Panc1 (cell line): ENCODE measurements at regions not wholly inside any gene's neighbourhood (a gene's known extent, or its start where the extent isn't known, plus 50 kb on each side); places are given as distances from the start of the nearest gene placed in this dataset.

Source experiments
- ATAC-seq: fragments of 200-7000 bp; cut with Tn5 transposase; 2 replicates; pipeline ENCODE4 v1.9.1; 2020; ENCODE audit warnings: mild to moderate bottlenecking, moderate library complexity
- BruUV-seq: library from RNA; stranded (reverse); fragments of 400-500 nt; replicated peaks from 2 replicates; lab custom pipeline; 2021; lab: Mats Ljungman, UMichigan
- CTCF ChIA-PET: fragments of 300-600 bp; sonication (Branson Sonifier 250); formaldehyde crosslinking; loops from one replicate; lab custom pipeline; 2022; ENCODE audit warnings: antibody characterized with exemption; lab: Charles Lee
- POLR2A ChIA-PET: fragments of 300-600 bp; sonication (Branson Sonifier 250); formaldehyde crosslinking; loops from one replicate; lab custom pipeline; 2022; ENCODE audit warnings: antibody characterized with exemption; lab: Charles Lee
- DNase-seq: peaks from one replicate; pipeline ENCODE4 v3.0.0-alpha.2; 2010; ENCODE audit warnings: low read depth, low spot score
- H3K27ac ChIP-seq: 2 replicates; pipeline ENCODE4 v1.5.1; 2011; ENCODE audit warnings: mild to moderate bottlenecking, low read length, inconsistent platforms
- H3K27me3 ChIP-seq: fragments of 200-500 bp; sonication (Bioruptor generic); 2 replicates; pipeline ENCODE4 v1.6.0; 2014; ENCODE audit warnings: low read length, inconsistent platforms; ENCODE audit not compliant: control insufficient read depth, insufficient read depth
- H3K36me3 ChIP-seq: fragments of 200-500 bp; sonication (Bioruptor generic); 2 replicates; pipeline ENCODE4 v1.5.1; 2014; ENCODE audit warnings: inconsistent platforms, mild to moderate bottlenecking, low read length, moderate library complexity; ENCODE audit not compliant: control insufficient read depth, insufficient read depth
- H3K4me1 ChIP-seq: 2 replicates; pipeline ENCODE4 v1.5.1; 2011; ENCODE audit warnings: inconsistent platforms, mild to moderate bottlenecking, low read length, moderate library complexity; ENCODE audit not compliant: control insufficient read depth, insufficient read depth
- H3K4me3 ChIP-seq, 2 experiments: 2 replicates each; pipeline ENCODE4 v1.5.1; 2011 to 2012; ENCODE audit warnings: low read depth in 2 of 2, low read length in 2 of 2, mild to moderate bottlenecking in 2 of 2, inconsistent platforms in 1 of 2, moderate library complexity in 1 of 2
- H3K9me3 ChIP-seq: fragments of 200-500 bp; sonication (Bioruptor generic); 2 replicates; pipeline ENCODE4 v1.5.1; 2014; ENCODE audit warnings: low read depth, mild to moderate bottlenecking, inconsistent platforms, low read length, moderate library complexity; ENCODE audit not compliant: control insufficient read depth, insufficient read depth
- POLR2AphosphoS5 ChIP-seq: IDR thresholded peaks from 2 replicates; pipeline ENCODE4 v1.6.1; 2012; ENCODE audit warnings: mild to moderate bottlenecking, low read depth, low read length, moderate library complexity
- SIN3A ChIP-seq: IDR thresholded peaks from 2 replicates; pipeline ENCODE4 v1.6.1; 2012; ENCODE audit warnings: low read depth, mild to moderate bottlenecking, low read length, moderate library complexity, borderline replicate concordance; ENCODE audit not compliant: insufficient read depth
- TCF7L2 ChIP-seq: IDR thresholded peaks from 2 replicates; pipeline ENCODE4 v1.6.1; 2011; ENCODE audit warnings: mild to moderate bottlenecking, low read depth, low read length, inconsistent platforms
- in situ Hi-C: cut with HindIII; loops from 2 replicates; pipeline ENCODE4 v1.10.0; 2016; ENCODE audit warnings: low sequenced_read_pairs, low pct_unique_long_range_greater_than_20kb
- intact Hi-C: fragments of 100-400 bp; cut with micrococcal nuclease; formaldehyde crosslinking; loops from one replicate; pipeline ENCODE4 v1.10.0; 2022; ENCODE audit not compliant: unreplicated experiment
- TF ChIP-seq, protein P1 (sequence below), 2 experiments: IDR thresholded peaks; 2 replicates each; pipeline ENCODE4 v1.6.1; 2011 to 2012; ENCODE audit warnings: low read depth in 2 of 2, control low read depth in 1 of 2, low read length in 1 of 2, mild to moderate bottlenecking in 1 of 2, moderate library complexity in 1 of 2; ENCODE audit not compliant: insufficient read depth in 1 of 2
- TF ChIP-seq, protein P2 (sequence below): fragments of 450-650 bp; IDR thresholded peaks from 2 replicates; pipeline ENCODE4 v1.5.1; 2017; ENCODE audit warnings: mild to moderate bottlenecking

DNA sequence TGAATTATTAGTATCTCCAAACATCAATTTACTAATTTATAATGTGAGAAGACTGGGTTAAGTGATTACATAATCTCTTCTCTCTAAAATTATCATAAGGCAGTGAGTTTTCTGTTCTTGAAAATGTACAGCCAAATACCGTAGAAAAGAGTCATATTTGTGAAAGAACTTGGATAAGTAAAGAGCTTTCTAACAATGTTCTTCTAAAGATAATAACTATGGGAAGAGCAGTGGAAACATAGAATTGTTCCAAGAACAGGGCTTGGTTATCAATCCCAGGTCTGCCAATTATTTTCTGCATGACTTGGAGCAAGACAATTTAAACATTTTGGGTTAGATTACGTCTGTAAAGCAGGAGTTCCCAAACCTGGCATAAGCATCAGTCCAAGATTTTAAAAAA lies 198.1 kb upstream of the SGK1 start:
- POLR2A ChIA-PET = no interaction called here
- H3K27ac ChIP-seq = no peak overlapping the region
- peaks cover 6% of the 10 kb centered on the region; the same call in 1 of the 2 replicates for H3K4me1 ChIP-seq
- CTCF ChIA-PET = no interaction called here
- intact Hi-C loops = no loop called here
- in situ Hi-C loops = no loop called here
- ATAC-seq (no peak), DNase-seq (no peak)
- no peaks in the 10 kb centered on the region for H3K27me3 ChIP-seq
- no TSS peak for BruUV-seq
- no peaks in the 10 kb centered on the region for H3K36me3 ChIP-seq
- no peak for TF ChIP-seq TCF7L2
- no peak for TF ChIP-seq POLR2AphosphoS5
- no peak overlapping the region for H3K4me3 ChIP-seq
- no peaks in the 10 kb centered on the region for H3K9me3 ChIP-seq

DNA sequence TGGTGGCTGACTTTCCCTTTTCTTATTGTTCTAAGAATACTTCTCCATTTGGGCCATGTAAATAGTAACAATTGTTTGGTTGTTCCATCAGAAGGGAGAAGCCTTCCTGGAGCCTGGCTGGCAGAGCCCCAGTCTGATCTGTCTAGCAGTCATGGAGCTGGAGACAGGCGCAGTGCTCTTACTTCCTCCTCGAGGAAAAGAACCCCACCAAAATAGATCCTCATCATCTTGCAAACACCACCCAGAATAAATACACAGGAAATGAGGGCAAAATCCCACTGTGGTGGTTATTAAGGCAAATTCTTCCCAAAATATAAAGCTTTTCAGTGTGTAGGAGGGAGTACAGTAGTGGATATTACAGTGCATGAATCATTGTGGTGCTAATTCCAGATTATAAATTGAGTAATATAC lies 195.1 kb upstream of the SGK1 start:
- ChIA-PET POLR2A (no interaction called here), CTCF (no interaction called here)
- H3K4me3 ChIP-seq = no peak overlapping the region
- H3K9me3 ChIP-seq = no peaks in the 10 kb centered on the region
- no TSS peak for BruUV-seq
- intact Hi-C loops (no loop called here), in situ Hi-C loops (no loop called here)
- 0 out of 2 replicates have a peak, but pooled peaks cover 6% of the 10 kb centered on the region for H3K4me1 ChIP-seq
- TF ChIP-seq, protein P1, sequence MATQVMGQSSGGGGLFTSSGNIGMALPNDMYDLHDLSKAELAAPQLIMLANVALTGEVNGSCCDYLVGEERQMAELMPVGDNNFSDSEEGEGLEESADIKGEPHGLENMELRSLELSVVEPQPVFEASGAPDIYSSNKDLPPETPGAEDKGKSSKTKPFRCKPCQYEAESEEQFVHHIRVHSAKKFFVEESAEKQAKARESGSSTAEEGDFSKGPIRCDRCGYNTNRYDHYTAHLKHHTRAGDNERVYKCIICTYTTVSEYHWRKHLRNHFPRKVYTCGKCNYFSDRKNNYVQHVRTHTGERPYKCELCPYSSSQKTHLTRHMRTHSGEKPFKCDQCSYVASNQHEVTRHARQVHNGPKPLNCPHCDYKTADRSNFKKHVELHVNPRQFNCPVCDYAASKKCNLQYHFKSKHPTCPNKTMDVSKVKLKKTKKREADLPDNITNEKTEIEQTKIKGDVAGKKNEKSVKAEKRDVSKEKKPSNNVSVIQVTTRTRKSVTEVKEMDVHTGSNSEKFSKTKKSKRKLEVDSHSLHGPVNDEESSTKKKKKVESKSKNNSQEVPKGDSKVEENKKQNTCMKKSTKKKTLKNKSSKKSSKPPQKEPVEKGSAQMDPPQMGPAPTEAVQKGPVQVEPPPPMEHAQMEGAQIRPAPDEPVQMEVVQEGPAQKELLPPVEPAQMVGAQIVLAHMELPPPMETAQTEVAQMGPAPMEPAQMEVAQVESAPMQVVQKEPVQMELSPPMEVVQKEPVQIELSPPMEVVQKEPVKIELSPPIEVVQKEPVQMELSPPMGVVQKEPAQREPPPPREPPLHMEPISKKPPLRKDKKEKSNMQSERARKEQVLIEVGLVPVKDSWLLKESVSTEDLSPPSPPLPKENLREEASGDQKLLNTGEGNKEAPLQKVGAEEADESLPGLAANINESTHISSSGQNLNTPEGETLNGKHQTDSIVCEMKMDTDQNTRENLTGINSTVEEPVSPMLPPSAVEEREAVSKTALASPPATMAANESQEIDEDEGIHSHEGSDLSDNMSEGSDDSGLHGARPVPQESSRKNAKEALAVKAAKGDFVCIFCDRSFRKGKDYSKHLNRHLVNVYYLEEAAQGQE (IDR thresholded peaks at IDR 0.05; ENCODE audit: insufficient read depth in 1 of 2, low read depth in 2 of 2, low read length in 1 of 2) = no peak
- TF ChIP-seq, protein P2, sequence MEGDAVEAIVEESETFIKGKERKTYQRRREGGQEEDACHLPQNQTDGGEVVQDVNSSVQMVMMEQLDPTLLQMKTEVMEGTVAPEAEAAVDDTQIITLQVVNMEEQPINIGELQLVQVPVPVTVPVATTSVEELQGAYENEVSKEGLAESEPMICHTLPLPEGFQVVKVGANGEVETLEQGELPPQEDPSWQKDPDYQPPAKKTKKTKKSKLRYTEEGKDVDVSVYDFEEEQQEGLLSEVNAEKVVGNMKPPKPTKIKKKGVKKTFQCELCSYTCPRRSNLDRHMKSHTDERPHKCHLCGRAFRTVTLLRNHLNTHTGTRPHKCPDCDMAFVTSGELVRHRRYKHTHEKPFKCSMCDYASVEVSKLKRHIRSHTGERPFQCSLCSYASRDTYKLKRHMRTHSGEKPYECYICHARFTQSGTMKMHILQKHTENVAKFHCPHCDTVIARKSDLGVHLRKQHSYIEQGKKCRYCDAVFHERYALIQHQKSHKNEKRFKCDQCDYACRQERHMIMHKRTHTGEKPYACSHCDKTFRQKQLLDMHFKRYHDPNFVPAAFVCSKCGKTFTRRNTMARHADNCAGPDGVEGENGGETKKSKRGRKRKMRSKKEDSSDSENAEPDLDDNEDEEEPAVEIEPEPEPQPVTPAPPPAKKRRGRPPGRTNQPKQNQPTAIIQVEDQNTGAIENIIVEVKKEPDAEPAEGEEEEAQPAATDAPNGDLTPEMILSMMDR = no peak
- TF ChIP-seq TCF7L2 (no peak), SIN3A (no peak), POLR2AphosphoS5 (no peak)
- no peaks in the 10 kb centered on the region for H3K27me3 ChIP-seq
- H3K27ac ChIP-seq = no peak overlapping the region
- no peaks in the 10 kb centered on the region for H3K36me3 ChIP-seq
- no peak for DNase-seq
- no peak for ATAC-seq

DNA sequence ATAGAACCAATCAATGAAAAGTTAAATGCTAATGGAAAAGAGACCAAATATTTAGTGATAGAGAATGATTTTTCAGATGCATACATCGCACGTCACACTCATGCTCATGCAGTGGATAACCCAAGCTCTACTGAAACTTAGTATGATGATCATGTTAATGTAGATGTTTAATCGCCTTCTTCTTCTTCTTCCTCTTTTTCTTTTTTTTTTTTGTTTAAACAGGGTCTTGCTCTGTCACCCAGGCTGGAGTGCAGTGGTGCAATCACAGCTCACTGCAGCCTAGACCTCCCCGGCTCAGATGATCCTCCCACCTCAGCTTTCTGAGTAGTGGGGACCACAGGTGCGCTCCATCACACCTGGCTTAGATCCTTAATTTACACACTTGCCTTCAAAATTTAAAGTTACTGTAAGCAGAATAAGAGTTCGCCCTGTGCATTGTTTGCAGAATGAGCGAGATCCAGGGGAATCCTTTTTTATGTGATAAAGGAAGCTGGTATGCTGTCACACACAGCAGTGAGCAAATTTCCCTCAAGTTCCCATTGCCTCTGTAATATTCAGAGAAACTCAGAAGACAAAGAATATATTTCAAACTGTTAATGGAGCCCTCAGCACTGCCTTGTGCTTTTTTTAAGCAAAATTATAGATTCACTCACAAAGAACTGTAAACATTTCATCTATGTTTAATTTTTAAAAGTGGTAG lies 194.2 kb upstream of the SGK1 start:
- ATAC-seq (no peak), DNase-seq (no peak)
- no peaks in the 10 kb centered on the region for H3K27me3 ChIP-seq
- TF ChIP-seq TCF7L2 = no peak
- TF ChIP-seq POLR2AphosphoS5 = no peak
- TF ChIP-seq, protein P1 (IDR thresholded peaks at IDR 0.05; ENCODE audit: insufficient read depth in 1 of 2, low read depth in 2 of 2, low read length in 1 of 2) = no peak
- TF ChIP-seq, protein P2 = no peak
- no peak for TF ChIP-seq SIN3A
- in situ Hi-C loops (no loop called here), intact Hi-C loops (no loop called here)
- H3K27ac ChIP-seq = no peak overlapping the region
- H3K9me3 ChIP-seq = no peaks in the 10 kb centered on the region
- H3K36me3 ChIP-seq = no peaks in the 10 kb centered on the region
- CTCF ChIA-PET = no interaction called here
- no TSS peak for BruUV-seq
- 0 out of 2 replicates have a peak, but pooled peaks cover 3% of the 10 kb centered on the region for H3K4me1 ChIP-seq
- H3K4me3 ChIP-seq = no peak overlapping the region
- POLR2A ChIA-PET = no interaction called here
